Karpas-422 (cell line): ENCODE measurements at regions not wholly inside any gene's neighbourhood (a gene's known extent, or its start where the extent isn't known, plus 50 kb on each side); places are given as distances from the start of the nearest gene placed in this dataset.

ENCODE experiments used
- DNase-seq: peaks from one replicate; pipeline ENCODE4 v3.0.0-alpha.2; 2015
- H2AFZ ChIP-seq: fragments of 200-600 bp; sonication (generic); 2 replicates; pipeline ENCODE4 v1.6.1; 2014; ENCODE audit warnings: antibody characterized with exemption, low read length, mixed read lengths
- H3K27ac ChIP-seq: fragments of 200-600 bp; sonication (generic); 2 replicates; pipeline ENCODE4 v1.5.1; 2014; ENCODE audit warnings: mild to moderate bottlenecking, low read length, moderate library complexity
- H3K27me3 ChIP-seq: fragments of 200-600 bp; sonication (generic); 2 replicates; pipeline ENCODE4 v1.6.1; 2014; ENCODE audit warnings: low read length, mixed read lengths
- H3K36me3 ChIP-seq: fragments of 200-600 bp; sonication (generic); 2 replicates; pipeline ENCODE4 v1.6.1; 2014; ENCODE audit warnings: low read length, mixed read lengths; ENCODE audit not compliant: insufficient read depth
- H3K4me1 ChIP-seq: fragments of 200-600 bp; sonication (generic); 2 replicates; pipeline ENCODE4 v1.6.1; 2014; ENCODE audit warnings: mild to moderate bottlenecking, low read length, mixed read lengths
- H3K4me2 ChIP-seq: fragments of 200-600 bp; sonication (generic); 2 replicates; pipeline ENCODE4 v1.6.1; 2014; ENCODE audit warnings: low read length, low read depth, mild to moderate bottlenecking; ENCODE audit not compliant: poor library complexity, severe bottlenecking
- H3K4me3 ChIP-seq: fragments of 200-600 bp; sonication (generic); 2 replicates; pipeline ENCODE4 v1.5.1; 2014; ENCODE audit warnings: mild to moderate bottlenecking, antibody characterized with exemption, low read length, mixed read lengths
- H3K79me2 ChIP-seq: fragments of 200-600 bp; sonication (generic); 2 replicates; pipeline ENCODE4 v1.6.1; 2014; ENCODE audit warnings: mild to moderate bottlenecking, low read length, mixed read lengths
- H3K9ac ChIP-seq: fragments of 200-600 bp; sonication (generic); 2 replicates; pipeline ENCODE4 v1.6.0; 2014; ENCODE audit warnings: low read length
- H3K9me2 ChIP-seq: fragments of 200-600 bp; sonication (generic), shearing (Covaris generic); replicated peaks from 2 replicates; pipeline ENCODE4 v1.6.0; 2014; ENCODE audit warnings: mild to moderate bottlenecking, low read length, moderate library complexity; ENCODE audit not compliant: insufficient read depth
- H3K9me3 ChIP-seq: fragments of 300-700, 200-600 bp; sonication (generic); 2 replicates; pipeline ENCODE4 v1.6.1; 2014; ENCODE audit warnings: low read length, mixed read lengths
- H4K20me1 ChIP-seq: fragments of 200-600 bp; sonication (generic); 2 replicates; pipeline ENCODE4 v1.6.1; 2014; ENCODE audit warnings: mild to moderate bottlenecking, antibody characterized with exemption, low read length, low read depth; ENCODE audit not compliant: insufficient read depth

GRCh38 chrX:25573631-25574030, 557.9 kb upstream of the ARX start:
- no peaks in the 10 kb centered on the region for H3K79me2 ChIP-seq
- DNase-seq: no peak
- no peak overlapping the region for H3K27ac ChIP-seq
- H3K27me3 ChIP-seq: no peaks in the 10 kb centered on the region
- H3K4me1 ChIP-seq: no peaks in the 10 kb centered on the region
- H3K36me3 ChIP-seq: no peaks in the 10 kb centered on the region
- no peak overlapping the region for H3K4me3 ChIP-seq
- no peak overlapping the region for H3K9ac ChIP-seq
- H2AFZ ChIP-seq: no peak overlapping the region
- no peaks in the 10 kb centered on the region for H4K20me1 ChIP-seq
- H3K4me2 ChIP-seq: no peak overlapping the region
- H3K9me2 ChIP-seq: no peaks in the 10 kb centered on the region
- H3K9me3 ChIP-seq: peaks cover 24% of the 10 kb centered on the region; the same call in 1 of the 2 replicates

- no peak overlapping the region for H3K4me3 ChIP-seq
Observed at GRCh38 chrX:25596921-25597320, 541.2 kb upstream of the MAGEB18 start.

GRCh38 chrX:25597551-25597950, 540.6 kb upstream of the MAGEB18 start:
- Histone ChIP-seq H3K9me3 (peaks cover 8% of the 10 kb centered on the region; the same call in 1 of the 2 replicates), H3K79me2 (no peaks in the 10 kb centered on the region), H2AFZ (no peak overlapping the region), H3K27me3 (no peaks in the 10 kb centered on the region), H4K20me1 (no peaks in the 10 kb centered on the region), H3K27ac (no peak overlapping the region), H3K4me3 (no peak overlapping the region), H3K9ac (no peak overlapping the region), H3K4me1 (no peaks in the 10 kb centered on the region), H3K36me3 (no peaks in the 10 kb centered on the region), H3K4me2 (no peak overlapping the region), H3K9me2 (no peaks in the 10 kb centered on the region)
- no peak for DNase-seq

More at GRCh38 chrX:25596921-25597320, 541.2 kb upstream of the MAGEB18 start:
- Histone ChIP-seq H3K27me3 (no peaks in the 10 kb centered on the region), H3K4me1 (no peaks in the 10 kb centered on the region), H3K9me3 (peaks cover 5% of the 10 kb centered on the region; the same call in 1 of the 2 replicates), H2AFZ (no peak overlapping the region), H4K20me1 (no peaks in the 10 kb centered on the region), H3K27ac (no peak overlapping the region), H3K9me2 (no peaks in the 10 kb centered on the region), H3K36me3 (no peaks in the 10 kb centered on the region), H3K4me2 (no peak overlapping the region), H3K79me2 (no peaks in the 10 kb centered on the region), H3K9ac (no peak overlapping the region)
- DNase-seq: no peak

GRCh38 chrX:25599061-25599460, 539.1 kb upstream of the MAGEB18 start:
- H3K9me3 ChIP-seq: peaks cover 8% of the 10 kb centered on the region; the same call in 1 of the 2 replicates
- no peak overlapping the region for H3K4me2 ChIP-seq
- no peak overlapping the region for H3K9ac ChIP-seq
- no peaks in the 10 kb centered on the region for H3K9me2 ChIP-seq
- no peaks in the 10 kb centered on the region for H3K36me3 ChIP-seq
- H3K79me2 ChIP-seq: no peaks in the 10 kb centered on the region
- H3K27me3 ChIP-seq: no peaks in the 10 kb centered on the region
- no peak overlapping the region for H2AFZ ChIP-seq
- no peaks in the 10 kb centered on the region for H4K20me1 ChIP-seq
- H3K4me3 ChIP-seq: no peak overlapping the region
- H3K27ac ChIP-seq: no peak overlapping the region
- no peaks in the 10 kb centered on the region for H3K4me1 ChIP-seq
- DNase-seq: no peak

- Histone ChIP-seq H4K20me1 (no peaks in the 10 kb centered on the region), H3K4me1 (no peaks in the 10 kb centered on the region), H3K9ac (no peak overlapping the region)
Observed at GRCh38 chrX:25600776-25601175, 537.4 kb upstream of the MAGEB18 start.

GRCh38 chrX:25601323-25601722, 536.8 kb upstream of the MAGEB18 start:
- Histone ChIP-seq H3K4me1 (no peaks in the 10 kb centered on the region), H3K9me2 (no peaks in the 10 kb centered on the region), H3K27me3 (no peaks in the 10 kb centered on the region), H3K9me3 (peaks cover 4% of the 10 kb centered on the region; the same call in 1 of the 2 replicates), H3K27ac (no peak overlapping the region), H3K79me2 (no peaks in the 10 kb centered on the region), H3K4me2 (no peak overlapping the region), H3K9ac (no peak overlapping the region), H3K4me3 (no peak overlapping the region), H2AFZ (no peak overlapping the region), H3K36me3 (no peaks in the 10 kb centered on the region), H4K20me1 (no peaks in the 10 kb centered on the region)
- DNase-seq: no peak

More at GRCh38 chrX:25600776-25601175, 537.4 kb upstream of the MAGEB18 start:
- Histone ChIP-seq H2AFZ (no peak overlapping the region), H3K4me3 (no peak overlapping the region), H3K9me2 (no peaks in the 10 kb centered on the region), H3K36me3 (no peaks in the 10 kb centered on the region), H3K9me3 (0 out of 2 replicates have a peak, but pooled peaks cover 4% of the 10 kb centered on the region), H3K27me3 (no peaks in the 10 kb centered on the region), H3K79me2 (no peaks in the 10 kb centered on the region), H3K27ac (no peak overlapping the region), H3K4me2 (no peak overlapping the region)
- DNase-seq: no peak

- H3K9me2 ChIP-seq: no peaks in the 10 kb centered on the region
- no peak for DNase-seq
- no peak overlapping the region for H3K4me3 ChIP-seq
- no peaks in the 10 kb centered on the region for H3K79me2 ChIP-seq
- peaks cover 10% of the 10 kb centered on the region for H3K9me3 ChIP-seq
- H3K36me3 ChIP-seq: no peaks in the 10 kb centered on the region
- H2AFZ ChIP-seq: no peak overlapping the region
- no peak overlapping the region for H3K9ac ChIP-seq
- H3K27ac ChIP-seq: no peak overlapping the region
- H3K4me1 ChIP-seq: no peaks in the 10 kb centered on the region
- no peak overlapping the region for H3K4me2 ChIP-seq
- no peaks in the 10 kb centered on the region for H4K20me1 ChIP-seq
- no peaks in the 10 kb centered on the region for H3K27me3 ChIP-seq
Observed at GRCh38 chrX:25618248-25618647, 519.9 kb upstream of the MAGEB18 start.

GRCh38 chrX:25640276-25640675, 497.9 kb upstream of the MAGEB18 start:
- H3K4me3 ChIP-seq: no peak overlapping the region
- no peak overlapping the region for H3K4me2 ChIP-seq
- DNase-seq: no peak
- no peaks in the 10 kb centered on the region for H4K20me1 ChIP-seq
- H3K27me3 ChIP-seq: no peaks in the 10 kb centered on the region
- H3K4me1 ChIP-seq: no peaks in the 10 kb centered on the region
- H3K79me2 ChIP-seq: no peaks in the 10 kb centered on the region
- H3K9me3 ChIP-seq: peaks cover 26% of the 10 kb centered on the region; the same call in 1 of the 2 replicates
- H3K9ac ChIP-seq: no peak overlapping the region
- no peak overlapping the region for H3K27ac ChIP-seq
- H3K36me3 ChIP-seq: no peaks in the 10 kb centered on the region
- no peak overlapping the region for H2AFZ ChIP-seq
- H3K9me2 ChIP-seq: no peaks in the 10 kb centered on the region

GRCh38 chrX:25646156-25646555, 492.0 kb upstream of the MAGEB18 start:
- no peak overlapping the region for H3K27ac ChIP-seq
- H3K79me2 ChIP-seq: no peaks in the 10 kb centered on the region
- no peak overlapping the region for H3K4me2 ChIP-seq
- no peaks in the 10 kb centered on the region for H3K36me3 ChIP-seq
- H2AFZ ChIP-seq: no peak overlapping the region
- no peaks in the 10 kb centered on the region for H3K27me3 ChIP-seq
- peaks cover 33% of the 10 kb centered on the region for H3K9me3 ChIP-seq
- no peak overlapping the region for H3K4me3 ChIP-seq
- no peak overlapping the region for H3K9ac ChIP-seq
- no peak for DNase-seq
- H3K9me2 ChIP-seq: no peaks in the 10 kb centered on the region
- no peaks in the 10 kb centered on the region for H4K20me1 ChIP-seq
- H3K4me1 ChIP-seq: no peaks in the 10 kb centered on the region
